ENCODE measurements at regions not wholly inside any gene's neighbourhood (a gene's known extent, or its start where the extent isn't known, plus 50 kb on each side); places are given as distances from the start of the nearest gene placed in this dataset.
"Not testable (repeated sequence)": the region's sequence is repeated elsewhere in the genome, so short reads cannot be mapped to it uniquely, and the experiment has no call there.

- Histone ChIP-seq H3K36me3 (ENCODE audit: control insufficient read depth, insufficient read depth, low read length) (no peaks in the 10 kb centered on the region), H3K4me3 (ENCODE audit: low read depth, low read length) (no peak overlapping the region), H3K9ac (ENCODE audit: low read length) (no peak overlapping the region)
Observed at GRCh38 chr16:8402981-8403843, 187.1 kb downstream of the TMEM114 start.

GRCh38 chr16:8400683-8401082 lies 189.6 kb downstream of the TMEM114 start:
- not testable (repeated sequence) for H3K27me3 ChIP-seq (ENCODE audit: control insufficient read depth, insufficient read depth, low read length); H3K27ac ChIP-seq (ENCODE audit: low read depth, low read length); H3K36me3 ChIP-seq (ENCODE audit: control insufficient read depth, insufficient read depth, low read length); H3K9me3 ChIP-seq (ENCODE audit: control insufficient read depth, insufficient read depth, low read depth, low read length); H3K4me1 ChIP-seq (ENCODE audit: control insufficient read depth, insufficient read depth, low read length); H3K4me3 ChIP-seq (ENCODE audit: low read depth, low read length); H3K9ac ChIP-seq (ENCODE audit: low read length)

More at GRCh38 chr16:8402981-8403843, 187.1 kb downstream of the TMEM114 start:
- H3K27me3 ChIP-seq (ENCODE audit: control insufficient read depth, insufficient read depth, low read length) = no peaks in the 10 kb centered on the region; the same call in 1 of the 2 replicates
- H3K4me1 ChIP-seq (ENCODE audit: control insufficient read depth, insufficient read depth, low read length) = no peaks in the 10 kb centered on the region
- H3K27ac ChIP-seq (ENCODE audit: low read depth, low read length) = no peak overlapping the region
- H3K9me3 ChIP-seq (ENCODE audit: control insufficient read depth, insufficient read depth, low read depth, low read length) = no peaks in the 10 kb centered on the region

GRCh38 chr16:8398548-8398947 lies 191.8 kb downstream of the TMEM114 start:
- Histone ChIP-seq H3K9ac (ENCODE audit: low read length) (no peak overlapping the region), H3K36me3 (ENCODE audit: control insufficient read depth, insufficient read depth, low read length) (no peaks in the 10 kb centered on the region), H3K27ac (ENCODE audit: low read depth, low read length) (no peak overlapping the region), H3K27me3 (ENCODE audit: control insufficient read depth, insufficient read depth, low read length) (no peaks in the 10 kb centered on the region), H3K9me3 (ENCODE audit: control insufficient read depth, insufficient read depth, low read depth, low read length) (no peaks in the 10 kb centered on the region), H3K4me1 (ENCODE audit: control insufficient read depth, insufficient read depth, low read length) (no peaks in the 10 kb centered on the region), H3K4me3 (ENCODE audit: low read depth, low read length) (no peak overlapping the region)

DNA sequence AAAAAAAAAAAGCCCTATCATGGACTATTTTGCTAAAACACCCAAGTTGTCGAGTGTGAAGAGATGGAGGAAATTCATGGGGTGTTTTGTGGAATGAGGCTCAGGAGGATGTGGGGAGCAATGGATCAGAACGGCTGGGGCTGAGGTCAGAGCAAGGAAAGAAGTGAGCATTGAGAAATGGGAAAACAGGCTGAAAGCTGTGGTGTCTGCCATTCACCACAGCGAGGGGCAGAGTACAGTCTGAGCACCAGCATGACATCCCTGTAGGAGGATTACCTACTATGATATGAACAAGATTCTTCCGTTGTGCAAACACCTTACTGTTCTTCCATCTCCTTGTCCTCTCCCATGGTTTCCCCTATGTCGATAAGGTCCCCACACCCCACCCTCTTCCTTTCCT lies 193.1 kb downstream of the TMEM114 start:
- no peaks in the 10 kb centered on the region for H3K4me1 ChIP-seq (ENCODE audit: control insufficient read depth, insufficient read depth, low read length)

GRCh38 chr16:8396463-8396862 lies 193.8 kb downstream of the TMEM114 start:
- H3K9me3 ChIP-seq (ENCODE audit: control insufficient read depth, insufficient read depth, low read depth, low read length) = 0 out of 2 replicates have a peak, but pooled peaks cover 2% of the 10 kb centered on the region
- H3K9ac ChIP-seq (ENCODE audit: low read length) = no peak overlapping the region
- H3K27me3 ChIP-seq (ENCODE audit: control insufficient read depth, insufficient read depth, low read length) = no peaks in the 10 kb centered on the region
- no peaks in the 10 kb centered on the region for H3K4me1 ChIP-seq (ENCODE audit: control insufficient read depth, insufficient read depth, low read length)
- H3K4me3 ChIP-seq (ENCODE audit: low read depth, low read length) = no peak overlapping the region
- H3K36me3 ChIP-seq (ENCODE audit: control insufficient read depth, insufficient read depth, low read length) = no peaks in the 10 kb centered on the region
- no peak overlapping the region for H3K27ac ChIP-seq (ENCODE audit: low read depth, low read length)

More for the DNA sequence above, 193.1 kb downstream of the TMEM114 start:
- H3K9ac ChIP-seq (ENCODE audit: low read length) = no peak overlapping the region
- H3K9me3 ChIP-seq (ENCODE audit: control insufficient read depth, insufficient read depth, low read depth, low read length) = 0 out of 2 replicates have a peak, but pooled peaks cover under 1% of the 10 kb centered on the region
- H3K27ac ChIP-seq (ENCODE audit: low read depth, low read length) = no peak overlapping the region
- H3K4me3 ChIP-seq (ENCODE audit: low read depth, low read length) = no peak overlapping the region
- H3K36me3 ChIP-seq (ENCODE audit: control insufficient read depth, insufficient read depth, low read length) = no peaks in the 10 kb centered on the region
- H3K27me3 ChIP-seq (ENCODE audit: control insufficient read depth, insufficient read depth, low read length) = no peaks in the 10 kb centered on the region

DNA sequence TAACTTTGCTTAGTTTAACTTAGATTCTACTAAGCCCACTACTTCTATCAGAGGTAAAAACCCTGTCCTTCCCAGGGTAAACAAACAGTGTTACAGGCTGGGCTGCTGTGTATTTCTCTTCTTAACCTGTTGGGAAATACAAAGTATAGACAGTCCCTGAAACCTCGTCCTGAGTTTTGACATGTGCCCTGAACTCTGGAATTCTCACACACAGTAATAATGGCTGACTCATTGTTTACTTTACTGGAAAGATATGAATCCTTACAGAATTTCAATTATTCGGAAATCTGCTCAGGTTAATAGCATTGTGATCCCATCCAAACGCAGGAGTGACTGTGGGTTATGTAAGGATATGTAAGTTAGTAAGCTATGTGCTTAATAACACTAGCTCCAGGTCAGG lies 199.1 kb downstream of the TMEM114 start:
- no peaks in the 10 kb centered on the region for H3K36me3 ChIP-seq (ENCODE audit: control insufficient read depth, insufficient read depth, low read length)
- no peak overlapping the region for H3K4me3 ChIP-seq (ENCODE audit: low read depth, low read length)
- no peak overlapping the region for H3K9ac ChIP-seq (ENCODE audit: low read length)

DNA sequence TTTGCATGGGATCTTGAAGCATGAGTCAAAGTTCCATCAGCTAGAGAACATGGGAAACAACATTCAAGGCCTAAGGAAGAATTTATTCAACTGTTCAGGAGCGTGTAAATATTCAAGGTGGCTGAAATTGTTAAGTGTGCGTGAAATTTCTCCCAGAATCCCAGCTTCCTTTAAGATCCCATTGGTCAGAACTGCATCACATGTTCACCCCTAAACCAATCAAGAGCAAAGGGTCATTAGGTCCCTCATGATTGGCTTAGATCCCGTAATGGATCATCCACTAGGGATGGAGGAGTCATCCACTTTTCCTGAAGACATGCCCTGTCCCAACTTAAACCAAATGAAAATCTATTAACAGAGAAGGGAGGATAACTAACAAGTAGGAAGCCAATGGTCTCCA lies 201.6 kb downstream of the TMEM114 start:
- Histone ChIP-seq H3K27me3 (ENCODE audit: control insufficient read depth, insufficient read depth, low read length) (no peaks in the 10 kb centered on the region), H3K4me3 (ENCODE audit: low read depth, low read length) (no peak overlapping the region), H3K4me1 (ENCODE audit: control insufficient read depth, insufficient read depth, low read length) (no peaks in the 10 kb centered on the region), H3K9ac (ENCODE audit: low read length) (no peak overlapping the region), H3K27ac (ENCODE audit: low read depth, low read length) (no peak overlapping the region), H3K36me3 (ENCODE audit: control insufficient read depth, insufficient read depth, low read length) (no peaks in the 10 kb centered on the region), H3K9me3 (ENCODE audit: control insufficient read depth, insufficient read depth, low read depth, low read length) (0 out of 2 replicates have a peak, but pooled peaks cover 2% of the 10 kb centered on the region)

More for the DNA sequence above, 199.1 kb downstream of the TMEM114 start:
- Histone ChIP-seq H3K9me3 (ENCODE audit: control insufficient read depth, insufficient read depth, low read depth, low read length) (0 out of 2 replicates have a peak, but pooled peaks cover 2% of the 10 kb centered on the region), H3K27ac (ENCODE audit: low read depth, low read length) (no peak overlapping the region), H3K27me3 (ENCODE audit: control insufficient read depth, insufficient read depth, low read length) (no peaks in the 10 kb centered on the region), H3K4me1 (ENCODE audit: control insufficient read depth, insufficient read depth, low read length) (no peaks in the 10 kb centered on the region)

GRCh38 chr16:8381814-8382213 lies 208.5 kb downstream of the TMEM114 start:
- H3K4me3 ChIP-seq (ENCODE audit: low read depth, low read length) = no peak overlapping the region
- H3K27me3 ChIP-seq (ENCODE audit: control insufficient read depth, insufficient read depth, low read length) = no peaks in the 10 kb centered on the region
- no peaks in the 10 kb centered on the region for H3K4me1 ChIP-seq (ENCODE audit: control insufficient read depth, insufficient read depth, low read length)
- H3K9ac ChIP-seq (ENCODE audit: low read length) = no peak overlapping the region
- no peaks in the 10 kb centered on the region for H3K36me3 ChIP-seq (ENCODE audit: control insufficient read depth, insufficient read depth, low read length)
- H3K9me3 ChIP-seq (ENCODE audit: control insufficient read depth, insufficient read depth, low read depth, low read length) = no peaks in the 10 kb centered on the region
- H3K27ac ChIP-seq (ENCODE audit: low read depth, low read length) = no peak overlapping the region

DNA sequence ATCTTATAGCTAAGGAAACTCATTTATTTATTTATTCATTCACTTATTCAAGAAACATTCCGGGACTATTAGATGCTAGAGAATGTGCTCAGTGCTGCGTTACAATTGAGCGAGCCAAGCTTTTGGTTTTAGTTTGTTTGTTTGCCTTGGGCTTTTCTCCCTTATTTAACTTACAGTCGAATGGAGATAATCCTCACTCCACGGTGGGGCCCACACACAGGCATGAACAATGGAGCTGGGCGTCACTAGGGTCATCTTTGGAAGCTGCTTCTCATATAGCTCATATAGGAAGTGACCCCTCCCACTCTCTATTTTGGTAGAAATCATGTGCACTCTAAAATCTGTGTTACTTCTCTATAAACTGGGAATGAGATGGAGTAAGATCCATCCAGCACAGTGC lies 210.0 kb downstream of the TMEM114 start:
- no peaks in the 10 kb centered on the region for H3K9me3 ChIP-seq (ENCODE audit: control insufficient read depth, insufficient read depth, low read depth, low read length)
- no peaks in the 10 kb centered on the region for H3K4me1 ChIP-seq (ENCODE audit: control insufficient read depth, insufficient read depth, low read length)
- H3K27me3 ChIP-seq (ENCODE audit: control insufficient read depth, insufficient read depth, low read length) = no peaks in the 10 kb centered on the region
- H3K4me3 ChIP-seq (ENCODE audit: low read depth, low read length) = no peak overlapping the region
- no peaks in the 10 kb centered on the region for H3K36me3 ChIP-seq (ENCODE audit: control insufficient read depth, insufficient read depth, low read length)
- H3K9ac ChIP-seq (ENCODE audit: low read length) = no peak overlapping the region
- no peak overlapping the region for H3K27ac ChIP-seq (ENCODE audit: low read depth, low read length)

DNA sequence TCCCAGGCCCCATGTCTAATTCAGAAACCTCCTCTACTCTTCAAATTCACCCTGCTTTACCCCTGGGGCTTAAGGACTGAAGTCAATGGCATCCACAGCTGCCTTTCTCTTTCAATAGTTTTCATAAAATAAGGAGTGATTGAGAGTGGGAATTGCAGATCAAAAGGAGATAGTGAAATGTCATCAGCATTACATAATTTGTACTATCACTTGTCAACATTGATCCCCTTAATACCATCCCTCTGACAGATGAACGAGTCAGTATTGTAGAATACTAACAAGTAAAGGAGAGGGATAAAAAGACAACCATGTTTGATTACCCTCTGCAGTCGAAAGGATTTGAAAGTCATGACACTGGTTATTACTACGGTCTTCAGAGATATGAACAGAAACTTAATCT lies 212.4 kb downstream of the TMEM114 start:
- Histone ChIP-seq H3K27me3 (ENCODE audit: control insufficient read depth, insufficient read depth, low read length) (no peaks in the 10 kb centered on the region), H3K36me3 (ENCODE audit: control insufficient read depth, insufficient read depth, low read length) (no peaks in the 10 kb centered on the region), H3K4me3 (ENCODE audit: low read depth, low read length) (no peak overlapping the region), H3K27ac (ENCODE audit: low read depth, low read length) (no peak overlapping the region), H3K9me3 (ENCODE audit: control insufficient read depth, insufficient read depth, low read depth, low read length) (no peaks in the 10 kb centered on the region), H3K9ac (ENCODE audit: low read length) (no peak overlapping the region), H3K4me1 (ENCODE audit: control insufficient read depth, insufficient read depth, low read length) (no peaks in the 10 kb centered on the region)

DNA sequence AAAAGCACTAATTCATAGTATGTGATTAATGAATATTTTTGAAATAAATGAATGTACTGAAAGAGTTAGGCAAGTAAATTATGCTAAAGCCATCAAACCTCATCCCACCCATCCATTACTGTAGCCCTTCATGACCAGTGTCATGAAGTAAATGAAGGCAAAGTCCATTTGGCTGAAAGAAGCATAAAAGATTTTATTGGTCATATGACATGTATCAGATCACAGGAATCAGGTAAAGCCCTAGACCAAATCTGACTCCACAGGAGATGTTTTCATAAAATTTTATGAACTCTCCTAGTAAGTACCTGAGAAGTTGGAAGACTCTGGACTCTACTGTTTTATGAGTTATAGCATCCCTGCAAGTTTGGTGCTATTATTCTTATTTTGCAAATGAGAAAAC lies 213.5 kb downstream of the TMEM114 start:
- no peaks in the 10 kb centered on the region for H3K36me3 ChIP-seq (ENCODE audit: control insufficient read depth, insufficient read depth, low read length)
- no peaks in the 10 kb centered on the region for H3K4me1 ChIP-seq (ENCODE audit: control insufficient read depth, insufficient read depth, low read length)
- no peaks in the 10 kb centered on the region for H3K27me3 ChIP-seq (ENCODE audit: control insufficient read depth, insufficient read depth, low read length)
- no peak overlapping the region for H3K4me3 ChIP-seq (ENCODE audit: low read depth, low read length)
- H3K9me3 ChIP-seq (ENCODE audit: control insufficient read depth, insufficient read depth, low read depth, low read length) = no peaks in the 10 kb centered on the region
- H3K27ac ChIP-seq (ENCODE audit: low read depth, low read length) = no peak overlapping the region
- H3K9ac ChIP-seq (ENCODE audit: low read length) = no peak overlapping the region

Data from HUES6 (cell line).